ENCODE measurements at regions not wholly inside any gene's neighbourhood (a gene's known extent, or its start where the extent isn't known, plus 50 kb on each side); places are given as distances from the start of the nearest gene placed in this dataset.

DNA sequence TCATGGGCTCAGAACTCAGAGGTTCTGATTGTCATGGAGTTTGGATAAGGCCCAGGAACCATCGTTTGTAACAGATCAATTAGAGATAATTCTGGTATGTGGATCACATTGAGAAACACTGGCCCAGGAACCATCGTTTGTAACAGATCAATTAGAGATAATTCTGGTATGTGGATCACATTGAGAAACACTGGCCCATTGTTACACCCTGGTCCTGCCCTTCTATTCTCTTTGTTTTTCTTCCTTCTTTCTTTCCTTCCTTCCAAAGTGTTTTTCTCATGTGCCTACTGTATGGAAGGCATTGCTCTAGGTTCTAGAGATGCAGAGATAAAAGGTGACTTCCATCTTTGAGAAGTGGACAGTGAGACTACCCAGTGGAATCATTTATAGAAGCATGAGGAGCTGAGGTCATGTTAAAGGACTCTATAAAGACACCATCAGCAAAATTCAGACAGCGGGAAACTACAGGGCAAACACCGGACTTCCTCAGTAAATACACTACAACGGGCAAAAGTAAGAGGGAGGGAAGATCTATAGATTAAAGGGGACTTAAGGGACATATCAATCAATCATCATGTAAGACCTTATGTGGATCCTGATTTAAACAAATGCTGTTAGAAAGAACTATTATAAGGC, 153.8 kb downstream of the UNC5CL start:
- no peaks in the 10 kb centered on the region for H3K4me1 ChIP-seq (ENCODE audit: control insufficient read depth, extremely low read depth, insufficient read depth, low read length)
- no TSS peak for BruUV-seq (replicated peaks)
- no peak overlapping the region for H3K4me3 ChIP-seq (replicated peaks in 1 of 3; ENCODE audit: insufficient read depth in 1 of 3, low read depth in 1 of 3, low read length in 3 of 3)
- dilution Hi-C loops (cut with MboI; ENCODE audit: extremely low pct_ligation_motif_present, low sequenced_read_pairs) (no loop called here), intact Hi-C loops (cut with micrococcal nuclease) (no loop called here)
- no peak overlapping the region for H3K4me2 ChIP-seq (ENCODE audit: insufficient read depth, low read length)
- FAIRE-seq (no peak), DNase-seq (ENCODE audit: low read depth, low spot score) (no peak)
- peaks cover 2 to 11% of the 10 kb centered on the region in 2 experiments for H3K27me3 ChIP-seq (ENCODE audit: control insufficient read depth in 2 of 2, insufficient read depth in 2 of 2, low read length in 2 of 2)
- H3K79me2 ChIP-seq (ENCODE audit: control insufficient read depth, insufficient read depth, low read length) = no peaks in the 10 kb centered on the region
- POLR2A ChIA-PET = no interaction called here
- no peaks in the 10 kb centered on the region for H4K20me1 ChIP-seq (replicated peaks; ENCODE audit: control insufficient read depth, extremely low read depth, insufficient read depth, low read length)
- TF ChIP-seq MAX (IDR thresholded peaks at IDR 0.05; ENCODE audit: insufficient read depth, insufficient read length) = no peak
- H2AFZ ChIP-seq (ENCODE audit: low read depth, low read length) = no peak overlapping the region
- no peaks in the 10 kb centered on the region for H3K9me1 ChIP-seq (replicated peaks; ENCODE audit: control insufficient read depth, extremely low read depth, insufficient read depth, low read length)
- H3K9ac ChIP-seq (replicated peaks; ENCODE audit: extremely low read depth, insufficient read depth, low read length) = no peak overlapping the region
- no peaks in the 10 kb centered on the region for H3K36me3 ChIP-seq (ENCODE audit: control insufficient read depth in 2 of 2, extremely low read depth in 1 of 2, insufficient read depth in 2 of 2, low read length in 2 of 2)
- H3K9me3 ChIP-seq (replicated peaks; ENCODE audit: control insufficient read depth, insufficient read depth, low read length) = no peaks in the 10 kb centered on the region
- CTCF ChIA-PET = no interaction called here
- H3K27ac ChIP-seq (ENCODE audit: insufficient read depth, low read depth, low read length) = no peak overlapping the region

- no peak for TF ChIP-seq CTCF (IDR thresholded peaks at IDR 0.05; ENCODE audit: extremely low read depth in 1 of 2, insufficient read depth in 1 of 2, low read depth in 1 of 2, low read length in 2 of 2)
- TF ChIP-seq POLR2A (IDR thresholded peaks at IDR 0.05; ENCODE audit: low read depth, low read length) = no peak
- no peak for TF ChIP-seq MYC (IDR thresholded peaks at IDR 0.05; ENCODE audit: low read depth, low read length)
- no peak for TF ChIP-seq GATA2 (IDR thresholded peaks at IDR 0.05; ENCODE audit: insufficient read depth, insufficient read length, low read depth, low read length)
- no peak for TF ChIP-seq JUN (IDR thresholded peaks at IDR 0.05; ENCODE audit: borderline replicate concordance, insufficient read depth, insufficient read length, low read depth)
- no peak for TF ChIP-seq FOS (IDR thresholded peaks at IDR 0.05; ENCODE audit: borderline replicate concordance, insufficient read depth, low read length)
- TF ChIP-seq MAX (IDR thresholded peaks at IDR 0.05; ENCODE audit: insufficient read depth, insufficient read length) = no peak
- TF ChIP-seq POLR2AphosphoS5 (IDR thresholded peaks at IDR 0.05; ENCODE audit: insufficient read depth, low read depth, low read length) = no peak
- no peak for TF ChIP-seq EZH2 (IDR thresholded peaks at IDR 0.05; ENCODE audit: borderline replicate concordance, low read depth, low read length, severe bottlenecking)
- ChIA-PET POLR2A (no interaction called here), CTCF (no interaction called here)
- Histone ChIP-seq H3K9me1 (replicated peaks; ENCODE audit: control insufficient read depth, extremely low read depth, insufficient read depth, low read length) (no peaks in the 10 kb centered on the region), H3K4me3 (replicated peaks in 1 of 3; ENCODE audit: insufficient read depth in 1 of 3, low read depth in 1 of 3, low read length in 3 of 3) (no peak overlapping the region), H4K20me1 (replicated peaks; ENCODE audit: control insufficient read depth, extremely low read depth, insufficient read depth, low read length) (no peaks in the 10 kb centered on the region), H2AFZ (ENCODE audit: low read depth, low read length) (no peak overlapping the region), H3K36me3 (ENCODE audit: control insufficient read depth in 2 of 2, extremely low read depth in 1 of 2, insufficient read depth in 2 of 2, low read length in 2 of 2) (no peaks in the 10 kb centered on the region), H3K79me2 (ENCODE audit: control insufficient read depth, insufficient read depth, low read length) (no peaks in the 10 kb centered on the region), H3K27ac (ENCODE audit: insufficient read depth, low read depth, low read length) (no peak overlapping the region), H3K4me2 (ENCODE audit: insufficient read depth, low read length) (no peak overlapping the region), H3K4me1 (ENCODE audit: control insufficient read depth, extremely low read depth, insufficient read depth, low read length) (no peaks in the 10 kb centered on the region), H3K9ac (replicated peaks; ENCODE audit: extremely low read depth, insufficient read depth, low read length) (no peak overlapping the region), H3K27me3 (ENCODE audit: control insufficient read depth in 2 of 2, insufficient read depth in 2 of 2, low read length in 2 of 2) (peaks cover 2 to 4% of the 10 kb centered on the region in 2 experiments), H3K9me3 (replicated peaks; ENCODE audit: control insufficient read depth, insufficient read depth, low read length) (no peaks in the 10 kb centered on the region)
- FAIRE-seq = no peak
- no peak for DNase-seq (ENCODE audit: low read depth, low spot score)
- dilution Hi-C loops (cut with MboI; ENCODE audit: extremely low pct_ligation_motif_present, low sequenced_read_pairs) = no loop called here
- intact Hi-C loops (cut with micrococcal nuclease) = no loop called here
- no TSS peak for BruUV-seq (replicated peaks)
Observed at GRCh38 chr6:40882323-40882997, 156.6 kb downstream of the UNC5CL start.
